ENCODE measurements at regions not wholly inside any gene's neighbourhood (a gene's known extent, or its start where the extent isn't known, plus 50 kb on each side); places are given as distances from the start of the nearest gene placed in this dataset.

GRCh38 chr21:24294171-24294570, 1313.1 kb downstream of the MRPL39 start:
- no peak for DNase-seq

- DNase-seq, result peak; percentile 3 to 42
These were observed 1317.0 kb downstream of the MRPL39 start for GRCh38 chr21:24290151-24290833.

- DNase-seq, result no peak
These were observed 1317.7 kb downstream of the MRPL39 start for GRCh38 chr21:24289539-24289938.

- no peak for DNase-seq
These were observed 1326.7 kb downstream of the MRPL39 start for GRCh38 chr21:24280596-24280995.

GRCh38 chr21:24278711-24279110, 1328.6 kb downstream of the MRPL39 start:
- DNase-seq, result no peak

GRCh38 chr21:24276204-24276603, 1331.1 kb downstream of the MRPL39 start:
- DNase-seq, result no peak

- no peak for DNase-seq
These were observed 1331.7 kb downstream of the MRPL39 start for GRCh38 chr21:24275616-24276015.

- no peak for DNase-seq
These were observed 1334.8 kb downstream of the MRPL39 start for GRCh38 chr21:24272521-24272938.

- DNase-seq, result no peak
These were observed 1341.3 kb downstream of the MRPL39 start for GRCh38 chr21:24265987-24266386.

- DNase-seq, result no peak
These were observed 1346.5 kb downstream of the MRPL39 start for GRCh38 chr21:24260751-24261150.

GRCh38 chr21:24259241-24259640, 1348.0 kb downstream of the MRPL39 start:
- no peak for DNase-seq

- no peak for DNase-seq
These were observed 1351.7 kb downstream of the MRPL39 start for GRCh38 chr21:24255591-24255990.

- no peak for DNase-seq
These were observed 1381.8 kb downstream of the MRPL39 start for GRCh38 chr21:24225431-24225830.

- DNase-seq, result no peak
These were observed 1382.9 kb downstream of the MRPL39 start for GRCh38 chr21:24224422-24224821.

GRCh38 chr21:24223624-24224023, 1383.7 kb downstream of the MRPL39 start:
- no peak for DNase-seq

GRCh38 chr21:24222676-24223075, 1384.6 kb downstream of the MRPL39 start:
- DNase-seq, result no peak

- no peak for DNase-seq
These were observed 1386.8 kb downstream of the MRPL39 start for GRCh38 chr21:24220446-24220845.

- no peak for DNase-seq
These were observed 1390.1 kb downstream of the MRPL39 start for GRCh38 chr21:24217151-24217550.

- no peak for DNase-seq
These were observed 1397.2 kb downstream of the MRPL39 start for GRCh38 chr21:24210130-24210529.

- DNase-seq, result no peak
These were observed 1398.6 kb downstream of the MRPL39 start for GRCh38 chr21:24208562-24209260.

GRCh38 chr21:24205319-24205718, 1402.0 kb downstream of the MRPL39 start:
- DNase-seq, result no peak

GRCh38 chr21:24204641-24205040, 1402.6 kb downstream of the MRPL39 start:
- DNase-seq, result no peak

- no peak for DNase-seq
These were observed 1407.2 kb downstream of the MRPL39 start for GRCh38 chr21:24200052-24200451.

GRCh38 chr21:24197923-24198322, 1409.4 kb downstream of the MRPL39 start:
- no peak for DNase-seq

All from CD4-positive, alpha-beta T cell treated with Interferon alpha-2 for 1 hour (primary cell).